H1 (cell line): ENCODE measurements at regions not wholly inside any gene's neighbourhood (a gene's known extent, or its start where the extent isn't known, plus 50 kb on each side); places are given as distances from the start of the nearest gene placed in this dataset.

Source experiments
- CHD7 ChIP-seq: fragments of 300-600 bp; sonication (generic); IDR thresholded peaks from 2 replicates; pipeline ENCODE4 v1.7.1; 2012; ENCODE audit warnings: low read length, moderate library complexity, mild to moderate bottlenecking, inconsistent platforms; ENCODE audit not compliant: insufficient replicate concordance
- SUZ12 ChIP-seq: fragments of 200-600 bp; sonication (generic); IDR thresholded peaks from 2 replicates; pipeline ENCODE4 v1.6.1; 2012; ENCODE audit warnings: mild to moderate bottlenecking, inconsistent platforms, low read length, moderate library complexity, mixed read lengths
- ZNF274 ChIP-seq: IDR thresholded peaks from 2 replicates; pipeline ENCODE4 v1.7.0; 2012; ENCODE audit warnings: low read length, borderline replicate concordance; ENCODE audit errors: extremely low read depth

DNA sequence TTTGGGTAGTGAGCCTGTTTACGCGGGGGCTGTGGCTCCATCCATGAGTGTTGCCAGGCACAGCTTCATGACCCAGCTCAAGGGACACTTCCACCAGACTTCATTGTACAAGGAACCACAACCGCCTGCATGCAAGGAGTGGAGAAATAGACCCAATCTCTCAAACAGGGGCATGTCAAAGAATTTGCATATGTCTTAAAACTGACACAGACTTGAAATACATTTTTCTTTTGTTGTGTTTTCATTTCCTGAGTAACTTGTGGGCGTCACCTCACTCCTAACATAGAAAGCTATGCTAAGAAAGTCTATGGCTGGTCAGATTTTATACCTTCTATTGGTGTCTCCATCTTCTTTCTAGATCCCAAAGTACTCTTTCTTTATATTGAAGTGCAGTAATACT, 266.2 kb upstream of the RNF32 start (continued):
- TF ChIP-seq CHD7, result no peak
- TF ChIP-seq SUZ12, result no peak
- no peak for TF ChIP-seq ZNF274
